HCT116 (cell line): ENCODE measurements at regions not wholly inside any gene's neighbourhood (a gene's known extent, or its start where the extent isn't known, plus 50 kb on each side); places are given as distances from the start of the nearest gene placed in this dataset.

Experiments used
- ATAC-seq: fragments of 200-7000 bp; cut with Tn5 transposase; 2 replicates; pipeline ENCODE4 v1.9.1; 2020; ENCODE audit warnings: mild to moderate bottlenecking, moderate library complexity
- BruUV-seq: library from RNA; stranded (reverse); fragments of 400-500 nt; replicated peaks from 2 replicates; lab custom pipeline; 2021; lab: Mats Ljungman, UMichigan
- CTCF ChIA-PET: fragments of 300-600 bp; sonication (Branson Sonifier 250); formaldehyde crosslinking; loops from one replicate; lab custom pipeline; 2021; ENCODE audit warnings: antibody characterized with exemption; lab: Charles Lee
- POLR2A ChIA-PET: fragments of 300-600, 350-600 bp; sonication (Branson Sonifier 250); formaldehyde crosslinking; loops from one replicate; lab custom pipeline; 2021; ENCODE audit warnings: antibody characterized with exemption; lab: Charles Lee
- RAD21 ChIA-PET, 2 experiments: fragments of 300-600 bp; sonication (Branson Sonifier 250); formaldehyde crosslinking; loops; one replicate each; lab custom pipeline; 2023; ENCODE audit warnings: low total read pairs in 2 of 2; ENCODE audit not compliant: uncharacterized antibody in 2 of 2, unreplicated experiment in 2 of 2, low non-redundant PET in 1 of 2; lab: Charles Lee
- DNase-seq: peaks from one replicate; pipeline ENCODE4 v3.0.0-alpha.2; 2010; ENCODE audit warnings: low read depth, low spot score
- H2AFZ ChIP-seq: fragments of 200-600 bp; shearing (Covaris generic), sonication (generic); 2 replicates; pipeline ENCODE4 v1.6.1; 2017; ENCODE audit warnings: low read depth, mixed run types, mixed read lengths, antibody characterized with exemption, low read length; ENCODE audit not compliant: poor library complexity, severe bottlenecking
- H3K27ac ChIP-seq: 2 replicates; pipeline ENCODE4 v1.5.1; 2012; ENCODE audit warnings: low read depth, low read length
- H3K27me3 ChIP-seq: fragments of 200-600 bp; sonication (generic); 2 replicates; pipeline ENCODE4 v1.6.1; 2016; ENCODE audit warnings: mixed run types, low read length, mixed read lengths; ENCODE audit not compliant: insufficient read depth
- H3K36me3 ChIP-seq, 2 experiments: fragments of 200-500 bp in 1 of 2; fragments of 200-600 bp in 1 of 2; sonication (Bioruptor generic) in 1 of 2; sonication (generic) in 1 of 2; 2 replicates each; pipeline versions ENCODE4 v1.5.1 to v1.6.1; 2014 to 2016; ENCODE audit warnings: low read length in 2 of 2, inconsistent platforms in 1 of 2, mixed read lengths in 1 of 2, mixed run types in 1 of 2; ENCODE audit not compliant: insufficient read depth in 2 of 2, control insufficient read depth in 1 of 2
- H3K4me1 ChIP-seq, 2 experiments: fragments of 200-600 bp in 1 of 2; sonication (generic) in 1 of 2; 2 replicates each; pipeline versions ENCODE4 v1.5.1 to v1.6.1; 2012 to 2017; ENCODE audit warnings: low read length in 2 of 2, inconsistent platforms in 1 of 2, mild to moderate bottlenecking in 1 of 2, mixed read lengths in 1 of 2, mixed run types in 1 of 2, moderate library complexity in 1 of 2; ENCODE audit not compliant: insufficient read depth in 2 of 2, control insufficient read depth in 1 of 2
- H3K4me2 ChIP-seq: fragments of 200-600 bp; sonication (generic); 2 replicates; pipeline ENCODE4 v1.6.1; 2017; ENCODE audit warnings: mixed run types, low read length, mixed read lengths
- H3K4me3 ChIP-seq, 2 experiments: fragments of 200-600 bp in 1 of 2; sonication (generic) in 1 of 2; replicated peaks in 1 of 2; 2 replicates each; pipeline ENCODE4 v1.5.1; 2011 to 2016; ENCODE audit warnings: low read length in 2 of 2, control low read depth in 1 of 2, low read depth in 1 of 2, mild to moderate bottlenecking in 1 of 2, mixed read lengths in 1 of 2, mixed run types in 1 of 2
- H3K79me2 ChIP-seq: fragments of 200-600 bp; sonication (generic); 2 replicates; pipeline ENCODE4 v1.6.1; 2017; ENCODE audit warnings: mild to moderate bottlenecking, mixed run types, low read length, moderate library complexity, mixed read lengths; ENCODE audit not compliant: insufficient read depth
- H3K9ac ChIP-seq: fragments of 200-600 bp; sonication (generic); 2 replicates; pipeline ENCODE4 v1.6.1; 2016; ENCODE audit warnings: low read length, mixed read lengths
- H3K9me2 ChIP-seq: fragments of 200-600 bp; sonication (generic), shearing (Covaris generic); 2 replicates; pipeline ENCODE4 v1.6.1; 2017; ENCODE audit warnings: mixed run types, mild to moderate bottlenecking, moderate library complexity; ENCODE audit not compliant: insufficient read depth
- H3K9me3 ChIP-seq, 2 experiments: fragments of 200-500 bp in 1 of 2; fragments of 200-600 bp in 1 of 2; sonication (Bioruptor generic) in 1 of 2; sonication (generic) in 1 of 2; 2 replicates each; pipeline ENCODE4 v1.6.1; 2014 to 2017; ENCODE audit warnings: low read length in 2 of 2, mixed read lengths in 2 of 2, inconsistent platforms in 1 of 2, low read depth in 1 of 2, mild to moderate bottlenecking in 1 of 2, mixed run types in 1 of 2, moderate library complexity in 1 of 2; ENCODE audit not compliant: control insufficient read depth in 1 of 2, insufficient read depth in 1 of 2
- H4K20me1 ChIP-seq: fragments of 200-600 bp; sonication (generic), shearing (Covaris generic); 2 replicates; pipeline ENCODE4 v1.6.1; 2017; ENCODE audit warnings: mixed run types, mild to moderate bottlenecking, moderate library complexity; ENCODE audit not compliant: insufficient read depth
- CBX3 ChIP-seq: IDR thresholded peaks from 2 replicates; pipeline ENCODE4 v1.6.1; 2012; ENCODE audit warnings: low read depth
- CEBPB ChIP-seq: IDR thresholded peaks from 2 replicates; pipeline ENCODE4 v1.6.1; 2012; ENCODE audit warnings: low read depth
- EZH2 ChIP-seq: fragments of 200-600 bp; sonication (generic); IDR thresholded peaks from 2 replicates; pipeline ENCODE4 v1.6.1; 2017; ENCODE audit warnings: antibody characterized with exemption, mixed run types
- FOSL1 ChIP-seq: IDR thresholded peaks from 2 replicates; pipeline ENCODE4 v1.6.1; 2012; ENCODE audit warnings: low read depth
- POLR2AphosphoS5 ChIP-seq: IDR thresholded peaks from 2 replicates; pipeline ENCODE4 v1.6.1; 2011; ENCODE audit warnings: mild to moderate bottlenecking, low read depth, low read length, moderate library complexity
- RAD21 ChIP-seq: IDR thresholded peaks from 2 replicates; pipeline ENCODE4 v1.6.1; 2012; ENCODE audit warnings: low read depth, mild to moderate bottlenecking
- SP1 ChIP-seq: IDR thresholded peaks from 2 replicates; pipeline ENCODE4 v1.6.1; 2012; ENCODE audit warnings: low read depth
- YY1 ChIP-seq: IDR thresholded peaks from 2 replicates; pipeline ENCODE4 v1.6.1; 2011; ENCODE audit warnings: low read length, low read depth, moderate library complexity, mild to moderate bottlenecking; ENCODE audit not compliant: insufficient replicate concordance; ENCODE audit errors: extremely low read depth
- intact Hi-C: fragments of 100-400 bp; cut with micrococcal nuclease; formaldehyde crosslinking; loops from 2 replicates; pipeline ENCODE4 v1.10.0; 2022
- TF ChIP-seq, protein P1 (sequence below): IDR thresholded peaks from 2 replicates; pipeline ENCODE4 v1.6.1; 2012; ENCODE audit warnings: low read depth

DNA sequence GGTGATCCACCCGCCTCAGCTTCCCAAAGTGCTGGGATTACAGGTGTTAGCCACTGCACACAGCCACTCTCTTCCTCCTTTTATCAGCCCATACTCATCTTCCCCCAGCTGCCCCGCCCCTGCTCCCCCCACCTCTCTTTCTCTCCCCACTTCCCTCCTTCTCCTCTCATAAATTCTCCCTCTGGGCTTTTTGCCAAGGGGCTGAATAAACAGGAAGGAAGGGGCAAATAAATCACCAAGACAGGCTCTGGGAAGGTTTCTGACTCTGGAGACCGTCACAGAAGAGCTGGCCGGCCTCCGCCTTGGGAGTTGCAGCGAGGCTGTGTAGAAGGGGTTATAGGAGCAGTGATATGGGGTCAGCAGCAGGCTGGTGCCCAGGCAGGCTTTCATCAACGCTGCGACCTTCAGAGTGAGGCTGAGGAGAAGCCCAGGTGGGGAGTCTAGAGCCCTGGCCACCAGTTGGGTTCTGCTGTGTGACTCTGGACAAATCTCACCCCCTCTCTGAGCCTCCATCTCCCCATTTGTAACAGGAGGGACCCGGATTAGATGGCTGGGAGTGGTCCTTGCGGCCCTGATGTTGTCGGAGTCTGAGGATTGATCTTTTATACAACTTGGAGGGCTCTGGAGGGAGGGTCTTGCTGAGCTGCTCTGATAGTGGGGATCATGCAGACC lies 62.6 kb upstream of the RASD2 start:
- Histone ChIP-seq H3K36me3 (no peaks in the 10 kb centered on the region), H3K27me3 (no peaks in the 10 kb centered on the region), H3K27ac (peak overlapping the region; percentile 69), H2AFZ (no peak overlapping the region), H4K20me1 (no peaks in the 10 kb centered on the region), H3K9me3 (no peaks in the 10 kb centered on the region)
- intact Hi-C loops, result loop anchor here (5.0 kb wide), 1 partner anchor 126 kb away; no protein-coding TSS in a partner anchor
- POLR2A ChIA-PET, result no interaction called here
- peak; percentile 56 for ATAC-seq
- CTCF ChIA-PET, result interaction anchor here (0.6 kb wide), 1 partner anchor 11 kb away, joined by 5 read pairs; no protein-coding TSS in a partner anchor
- RAD21 ChIA-PET, result interaction anchor here in 1 of 2 experiments (0.7 kb wide), 1 partner anchor 18 kb away, joined by 7 read pairs; no protein-coding TSS in a partner anchor
- DNase-seq, result peak; percentile 27
- peak; percentile 27; the same call in 1 of the 2 replicates for TF ChIP-seq POLR2AphosphoS5
- TF ChIP-seq RAD21, result no peak
- TF ChIP-seq YY1, result no peak
- TF ChIP-seq EZH2, result no peak
- TF ChIP-seq SP1, result peak; percentile 27; the same call in 1 of the 2 replicates
- no peak for TF ChIP-seq CEBPB
- TF ChIP-seq, protein P1, sequence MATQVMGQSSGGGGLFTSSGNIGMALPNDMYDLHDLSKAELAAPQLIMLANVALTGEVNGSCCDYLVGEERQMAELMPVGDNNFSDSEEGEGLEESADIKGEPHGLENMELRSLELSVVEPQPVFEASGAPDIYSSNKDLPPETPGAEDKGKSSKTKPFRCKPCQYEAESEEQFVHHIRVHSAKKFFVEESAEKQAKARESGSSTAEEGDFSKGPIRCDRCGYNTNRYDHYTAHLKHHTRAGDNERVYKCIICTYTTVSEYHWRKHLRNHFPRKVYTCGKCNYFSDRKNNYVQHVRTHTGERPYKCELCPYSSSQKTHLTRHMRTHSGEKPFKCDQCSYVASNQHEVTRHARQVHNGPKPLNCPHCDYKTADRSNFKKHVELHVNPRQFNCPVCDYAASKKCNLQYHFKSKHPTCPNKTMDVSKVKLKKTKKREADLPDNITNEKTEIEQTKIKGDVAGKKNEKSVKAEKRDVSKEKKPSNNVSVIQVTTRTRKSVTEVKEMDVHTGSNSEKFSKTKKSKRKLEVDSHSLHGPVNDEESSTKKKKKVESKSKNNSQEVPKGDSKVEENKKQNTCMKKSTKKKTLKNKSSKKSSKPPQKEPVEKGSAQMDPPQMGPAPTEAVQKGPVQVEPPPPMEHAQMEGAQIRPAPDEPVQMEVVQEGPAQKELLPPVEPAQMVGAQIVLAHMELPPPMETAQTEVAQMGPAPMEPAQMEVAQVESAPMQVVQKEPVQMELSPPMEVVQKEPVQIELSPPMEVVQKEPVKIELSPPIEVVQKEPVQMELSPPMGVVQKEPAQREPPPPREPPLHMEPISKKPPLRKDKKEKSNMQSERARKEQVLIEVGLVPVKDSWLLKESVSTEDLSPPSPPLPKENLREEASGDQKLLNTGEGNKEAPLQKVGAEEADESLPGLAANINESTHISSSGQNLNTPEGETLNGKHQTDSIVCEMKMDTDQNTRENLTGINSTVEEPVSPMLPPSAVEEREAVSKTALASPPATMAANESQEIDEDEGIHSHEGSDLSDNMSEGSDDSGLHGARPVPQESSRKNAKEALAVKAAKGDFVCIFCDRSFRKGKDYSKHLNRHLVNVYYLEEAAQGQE, result no peak
- no peak for TF ChIP-seq CBX3
- no peak for TF ChIP-seq FOSL1
- TF ChIP-seq, all 23 proteins: peak for 2
- Histone ChIP-seq H3K4me2 (peak overlapping the region; percentile 67), H3K9ac (peak overlapping the region; percentile 17; the same call in 1 of the 2 replicates), H3K4me1 (peaks cover 14 to 26% of the 10 kb centered on the region in 2 experiments), H3K4me3 (peak overlapping the region in 1 of 2 experiments; percentile 28; a peak in 1 of 4 replicates), H3K79me2 (no peaks in the 10 kb centered on the region), H3K9me2 (no peaks in the 10 kb centered on the region)
- no TSS peak for BruUV-seq
